Esophagus squamous epithelium (tissue), 4 donors: ENCODE measurements at regions not wholly inside any gene's neighbourhood (a gene's known extent, or its start where the extent isn't known, plus 50 kb on each side); places are given as distances from the start of the nearest gene placed in this dataset.

Experiments used
- POLR2A ChIP-seq, 4 donors: fragments of 450-650 bp; IDR thresholded peaks; one replicate each; pipeline ENCODE4 v1.6.1; 2017; ENCODE audit warnings: antibody characterized with exemption in 4 of 4, mild to moderate bottlenecking in 4 of 4, moderate library complexity in 3 of 4
- TF ChIP-seq, protein P1 (sequence below), 6 experiments: fragments of 450-650 bp in 4 of 6; fragments of 200-600 bp in 2 of 6; sonication (generic) in 2 of 6; IDR thresholded peaks; one replicate each; pipeline ENCODE4 v1.5.1; 2016 to 2019; ENCODE audit warnings: antibody characterized with exemption in 6 of 6, mild to moderate bottlenecking in 4 of 6, moderate library complexity in 4 of 6

DNA sequence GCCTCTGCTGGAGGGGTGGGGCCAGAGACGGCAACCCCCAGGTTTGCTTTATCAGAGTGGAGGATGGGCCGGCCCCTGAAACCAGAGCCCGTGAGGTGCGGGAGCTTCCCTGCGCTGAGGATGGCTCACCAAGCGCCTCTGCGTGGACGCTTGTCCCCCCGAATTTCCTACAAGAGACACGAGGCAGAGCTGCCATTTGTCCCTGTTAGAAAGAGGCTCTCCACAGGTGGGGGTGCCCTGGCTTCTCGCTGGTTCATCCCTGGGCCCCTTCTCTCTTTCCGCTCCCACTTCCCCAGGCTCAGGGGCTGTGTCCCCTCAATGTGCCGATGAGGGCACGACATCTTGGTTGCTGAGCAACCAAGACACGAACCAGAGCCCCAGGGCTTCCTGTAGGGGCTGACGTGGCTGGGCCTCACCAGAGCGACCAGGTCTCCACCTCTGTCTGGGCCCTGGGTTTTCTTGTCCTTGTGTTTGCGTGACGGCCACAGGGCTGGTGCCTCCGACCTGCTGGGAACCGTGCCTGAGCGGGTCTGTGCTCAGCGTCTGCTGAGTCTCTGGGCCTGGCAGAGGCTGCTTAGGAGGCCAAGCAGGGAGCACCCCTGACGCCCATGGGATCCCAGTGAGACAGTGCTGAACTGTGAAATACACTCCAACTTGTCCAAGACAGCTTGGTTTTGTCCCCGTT lies 119.6 kb upstream of the COL5A1 start:
- TF ChIP-seq, protein P1, sequence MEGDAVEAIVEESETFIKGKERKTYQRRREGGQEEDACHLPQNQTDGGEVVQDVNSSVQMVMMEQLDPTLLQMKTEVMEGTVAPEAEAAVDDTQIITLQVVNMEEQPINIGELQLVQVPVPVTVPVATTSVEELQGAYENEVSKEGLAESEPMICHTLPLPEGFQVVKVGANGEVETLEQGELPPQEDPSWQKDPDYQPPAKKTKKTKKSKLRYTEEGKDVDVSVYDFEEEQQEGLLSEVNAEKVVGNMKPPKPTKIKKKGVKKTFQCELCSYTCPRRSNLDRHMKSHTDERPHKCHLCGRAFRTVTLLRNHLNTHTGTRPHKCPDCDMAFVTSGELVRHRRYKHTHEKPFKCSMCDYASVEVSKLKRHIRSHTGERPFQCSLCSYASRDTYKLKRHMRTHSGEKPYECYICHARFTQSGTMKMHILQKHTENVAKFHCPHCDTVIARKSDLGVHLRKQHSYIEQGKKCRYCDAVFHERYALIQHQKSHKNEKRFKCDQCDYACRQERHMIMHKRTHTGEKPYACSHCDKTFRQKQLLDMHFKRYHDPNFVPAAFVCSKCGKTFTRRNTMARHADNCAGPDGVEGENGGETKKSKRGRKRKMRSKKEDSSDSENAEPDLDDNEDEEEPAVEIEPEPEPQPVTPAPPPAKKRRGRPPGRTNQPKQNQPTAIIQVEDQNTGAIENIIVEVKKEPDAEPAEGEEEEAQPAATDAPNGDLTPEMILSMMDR (IDR thresholded peaks at IDR 0.05), result no peak
- no peak for TF ChIP-seq POLR2A (IDR thresholded peaks at IDR 0.05)
